ENCODE measurements at regions not wholly inside any gene's neighbourhood (a gene's known extent, or its start where the extent isn't known, plus 50 kb on each side); places are given as distances from the start of the nearest gene placed in this dataset.

- DNase-seq: no peak
Observed at GRCh38 chr12:29879606-29880308, 96.0 kb upstream of the TMTC1 start.

- no peak for DNase-seq
Observed at GRCh38 chr12:29869946-29870345, 86.2 kb upstream of the TMTC1 start.

GRCh38 chr12:29867823-29868222 lies 84.1 kb upstream of the TMTC1 start:
- DNase-seq: no peak

GRCh38 chr12:29863665-29864064 lies 79.9 kb upstream of the TMTC1 start:
- DNase-seq: no peak

GRCh38 chr12:29858270-29858786 lies 74.6 kb upstream of the TMTC1 start:
- peak; percentile 25 for DNase-seq

GRCh38 chr12:29847246-29847645 lies 63.5 kb upstream of the TMTC1 start:
- no peak for DNase-seq

- no peak for DNase-seq
Observed at GRCh38 chr12:29844667-29845066, 60.9 kb upstream of the TMTC1 start.

- no peak for DNase-seq
Observed at GRCh38 chr12:29843036-29843435, 59.3 kb upstream of the TMTC1 start.

- DNase-seq: no peak
Observed at GRCh38 chr12:29838768-29839167, 55.0 kb upstream of the TMTC1 start.
